ENCODE measurements at regions not wholly inside any gene's neighbourhood (a gene's known extent, or its start where the extent isn't known, plus 50 kb on each side); places are given as distances from the start of the nearest gene placed in this dataset.

GRCh38 chr3:64891021-64891420, 203.2 kb upstream of the ADAMTS9 start:
- Histone ChIP-seq H3K27me3 (ENCODE audit: insufficient read depth, low read length) (no peaks in the 10 kb centered on the region), H2AFZ (ENCODE audit: low read depth, low read length) (no peak overlapping the region), H3K4me3 (ENCODE audit: low read length) (no peak overlapping the region), H3K9me3 (ENCODE audit: low read length) (no peaks in the 10 kb centered on the region), H3K4me1 (ENCODE audit: insufficient read depth, low read length) (peaks cover 6% of the 10 kb centered on the region), H3K36me3 (ENCODE audit: insufficient read depth, low read length) (no peaks in the 10 kb centered on the region)

GRCh38 chr3:64890466-64890865, 202.7 kb upstream of the ADAMTS9 start:
- peaks cover 6% of the 10 kb centered on the region for H3K4me1 ChIP-seq (ENCODE audit: insufficient read depth, low read length)
- H3K27me3 ChIP-seq (ENCODE audit: insufficient read depth, low read length) = no peaks in the 10 kb centered on the region
- H3K9me3 ChIP-seq (ENCODE audit: low read length) = no peaks in the 10 kb centered on the region
- H3K36me3 ChIP-seq (ENCODE audit: insufficient read depth, low read length) = no peaks in the 10 kb centered on the region
- no peak overlapping the region for H3K4me3 ChIP-seq (ENCODE audit: low read length)
- no peak overlapping the region for H2AFZ ChIP-seq (ENCODE audit: low read depth, low read length)

- Histone ChIP-seq H3K9me3 (ENCODE audit: low read length) (no peaks in the 10 kb centered on the region), H3K4me3 (ENCODE audit: low read length) (no peak overlapping the region), H3K27me3 (ENCODE audit: insufficient read depth, low read length) (no peaks in the 10 kb centered on the region), H2AFZ (ENCODE audit: low read depth, low read length) (no peak overlapping the region), H3K36me3 (ENCODE audit: insufficient read depth, low read length) (no peaks in the 10 kb centered on the region), H3K4me1 (ENCODE audit: insufficient read depth, low read length) (peaks cover under 1% of the 10 kb centered on the region)
These were observed 202.2 kb upstream of the ADAMTS9 start for GRCh38 chr3:64890006-64890405.

- Histone ChIP-seq H3K4me3 (ENCODE audit: low read length) (no peak overlapping the region), H2AFZ (ENCODE audit: low read depth, low read length) (no peak overlapping the region), H3K4me1 (ENCODE audit: insufficient read depth, low read length) (no peaks in the 10 kb centered on the region), H3K27me3 (ENCODE audit: insufficient read depth, low read length) (no peaks in the 10 kb centered on the region), H3K9me3 (ENCODE audit: low read length) (no peaks in the 10 kb centered on the region), H3K36me3 (ENCODE audit: insufficient read depth, low read length) (no peaks in the 10 kb centered on the region)
These were observed 201.1 kb upstream of the ADAMTS9 start for GRCh38 chr3:64888840-64889392.

GRCh38 chr3:64888165-64888564, 200.4 kb upstream of the ADAMTS9 start:
- Histone ChIP-seq H2AFZ (ENCODE audit: low read depth, low read length) (no peak overlapping the region), H3K4me3 (ENCODE audit: low read length) (no peak overlapping the region), H3K36me3 (ENCODE audit: insufficient read depth, low read length) (no peaks in the 10 kb centered on the region), H3K9me3 (ENCODE audit: low read length) (no peaks in the 10 kb centered on the region), H3K4me1 (ENCODE audit: insufficient read depth, low read length) (no peaks in the 10 kb centered on the region), H3K27me3 (ENCODE audit: insufficient read depth, low read length) (no peaks in the 10 kb centered on the region)

GRCh38 chr3:64885055-64885454, 197.3 kb upstream of the ADAMTS9 start:
- Histone ChIP-seq H3K36me3 (ENCODE audit: insufficient read depth, low read length) (no peaks in the 10 kb centered on the region), H3K27me3 (ENCODE audit: insufficient read depth, low read length) (no peaks in the 10 kb centered on the region), H3K9me3 (ENCODE audit: low read length) (no peaks in the 10 kb centered on the region)

GRCh38 chr3:64884536-64884935, 196.7 kb upstream of the ADAMTS9 start:
- Histone ChIP-seq H3K9me3 (ENCODE audit: low read length) (no peaks in the 10 kb centered on the region), H3K4me1 (ENCODE audit: insufficient read depth, low read length) (no peaks in the 10 kb centered on the region), H3K36me3 (ENCODE audit: insufficient read depth, low read length) (no peaks in the 10 kb centered on the region), H3K4me3 (ENCODE audit: low read length) (no peak overlapping the region), H2AFZ (ENCODE audit: low read depth, low read length) (no peak overlapping the region), H3K27me3 (ENCODE audit: insufficient read depth, low read length) (no peaks in the 10 kb centered on the region)

More at GRCh38 chr3:64885055-64885454, 197.3 kb upstream of the ADAMTS9 start:
- no peak overlapping the region for H3K4me3 ChIP-seq (ENCODE audit: low read length)
- no peak overlapping the region for H2AFZ ChIP-seq (ENCODE audit: low read depth, low read length)
- H3K4me1 ChIP-seq (ENCODE audit: insufficient read depth, low read length) = no peaks in the 10 kb centered on the region

- Histone ChIP-seq H3K36me3 (ENCODE audit: insufficient read depth, low read length) (no peaks in the 10 kb centered on the region), H3K4me1 (ENCODE audit: insufficient read depth, low read length) (no peaks in the 10 kb centered on the region), H3K4me3 (ENCODE audit: low read length) (no peak overlapping the region), H3K9me3 (ENCODE audit: low read length) (no peaks in the 10 kb centered on the region), H3K27me3 (ENCODE audit: insufficient read depth, low read length) (no peaks in the 10 kb centered on the region), H2AFZ (ENCODE audit: low read depth, low read length) (no peak overlapping the region)
These were observed 193.1 kb upstream of the ADAMTS9 start for GRCh38 chr3:64880916-64881315.

GRCh38 chr3:64878362-64878761, 190.6 kb upstream of the ADAMTS9 start:
- no peak overlapping the region for H3K4me3 ChIP-seq (ENCODE audit: low read length)
- no peak overlapping the region for H2AFZ ChIP-seq (ENCODE audit: low read depth, low read length)
- H3K27me3 ChIP-seq (ENCODE audit: insufficient read depth, low read length) = no peaks in the 10 kb centered on the region
- no peaks in the 10 kb centered on the region for H3K9me3 ChIP-seq (ENCODE audit: low read length)
- no peaks in the 10 kb centered on the region for H3K4me1 ChIP-seq (ENCODE audit: insufficient read depth, low read length)
- H3K36me3 ChIP-seq (ENCODE audit: insufficient read depth, low read length) = no peaks in the 10 kb centered on the region

GRCh38 chr3:64873400-64873799, 185.6 kb upstream of the ADAMTS9 start:
- no peak overlapping the region for H2AFZ ChIP-seq (ENCODE audit: low read depth, low read length)
- no peaks in the 10 kb centered on the region for H3K27me3 ChIP-seq (ENCODE audit: insufficient read depth, low read length)
- peaks cover 7% of the 10 kb centered on the region for H3K4me1 ChIP-seq (ENCODE audit: insufficient read depth, low read length)
- H3K4me3 ChIP-seq (ENCODE audit: low read length) = no peak overlapping the region
- no peaks in the 10 kb centered on the region for H3K9me3 ChIP-seq (ENCODE audit: low read length)
- H3K36me3 ChIP-seq (ENCODE audit: insufficient read depth, low read length) = no peaks in the 10 kb centered on the region

GRCh38 chr3:64872345-64872744, 184.5 kb upstream of the ADAMTS9 start:
- Histone ChIP-seq H3K36me3 (ENCODE audit: insufficient read depth, low read length) (no peaks in the 10 kb centered on the region), H3K4me1 (ENCODE audit: insufficient read depth, low read length) (peaks cover 7% of the 10 kb centered on the region), H3K4me3 (ENCODE audit: low read length) (no peak overlapping the region), H2AFZ (ENCODE audit: low read depth, low read length) (no peak overlapping the region), H3K9me3 (ENCODE audit: low read length) (no peaks in the 10 kb centered on the region), H3K27me3 (ENCODE audit: insufficient read depth, low read length) (no peaks in the 10 kb centered on the region)

GRCh38 chr3:64871834-64872249, 184.0 kb upstream of the ADAMTS9 start:
- no peak overlapping the region for H2AFZ ChIP-seq (ENCODE audit: low read depth, low read length)
- H3K27me3 ChIP-seq (ENCODE audit: insufficient read depth, low read length) = no peaks in the 10 kb centered on the region
- no peak overlapping the region for H3K4me3 ChIP-seq (ENCODE audit: low read length)
- H3K4me1 ChIP-seq (ENCODE audit: insufficient read depth, low read length) = peaks cover 7% of the 10 kb centered on the region
- H3K36me3 ChIP-seq (ENCODE audit: insufficient read depth, low read length) = no peaks in the 10 kb centered on the region
- no peaks in the 10 kb centered on the region for H3K9me3 ChIP-seq (ENCODE audit: low read length)

GRCh38 chr3:64870876-64871646, 183.3 kb upstream of the ADAMTS9 start:
- H3K27me3 ChIP-seq (ENCODE audit: insufficient read depth, low read length) = no peaks in the 10 kb centered on the region
- no peaks in the 10 kb centered on the region for H3K36me3 ChIP-seq (ENCODE audit: insufficient read depth, low read length)
- no peak overlapping the region for H2AFZ ChIP-seq (ENCODE audit: low read depth, low read length)
- H3K9me3 ChIP-seq (ENCODE audit: low read length) = no peaks in the 10 kb centered on the region
- no peak overlapping the region for H3K4me3 ChIP-seq (ENCODE audit: low read length)
- peaks cover 7% of the 10 kb centered on the region for H3K4me1 ChIP-seq (ENCODE audit: insufficient read depth, low read length)

- H2AFZ ChIP-seq (ENCODE audit: low read depth, low read length) = no peak overlapping the region
- H3K27me3 ChIP-seq (ENCODE audit: insufficient read depth, low read length) = no peaks in the 10 kb centered on the region
- H3K36me3 ChIP-seq (ENCODE audit: insufficient read depth, low read length) = no peaks in the 10 kb centered on the region
- no peaks in the 10 kb centered on the region for H3K9me3 ChIP-seq (ENCODE audit: low read length)
- H3K4me3 ChIP-seq (ENCODE audit: low read length) = no peak overlapping the region
- H3K4me1 ChIP-seq (ENCODE audit: insufficient read depth, low read length) = peaks cover 15% of the 10 kb centered on the region
These were observed 179.4 kb upstream of the ADAMTS9 start for GRCh38 chr3:64867224-64867623.

Data from neuron (in vitro differentiated cells).